ENCODE measurements at regions not wholly inside any gene's neighbourhood (a gene's known extent, or its start where the extent isn't known, plus 50 kb on each side); places are given as distances from the start of the nearest gene placed in this dataset.

DNA sequence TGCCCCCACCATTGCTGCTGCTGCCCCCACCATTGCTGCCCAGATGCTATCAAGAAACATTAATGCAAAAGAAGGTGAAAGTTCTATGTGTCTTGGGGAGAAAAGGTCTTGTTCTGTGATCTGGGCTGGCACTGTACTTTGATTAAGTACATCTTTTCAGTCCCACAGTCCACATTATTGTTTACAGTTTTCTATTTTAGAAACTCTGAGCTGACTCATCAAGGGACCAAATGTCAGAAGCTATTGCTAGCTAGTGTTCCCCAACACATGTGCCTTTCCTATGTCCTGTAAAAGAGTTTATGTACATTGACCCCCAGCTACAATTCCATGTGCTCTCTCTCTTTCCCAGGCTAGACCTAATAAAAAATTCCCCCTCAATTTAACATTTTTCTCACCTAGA lies 264.7 kb upstream of the NECTIN3 start:
- TF ChIP-seq POLR2A (IDR thresholded peaks at IDR 0.05; ENCODE audit: low read depth, low read length) (no peak), SP1 (IDR thresholded peaks at IDR 0.05; ENCODE audit: low read depth, low read length) (no peak), ASH2L (IDR thresholded peaks at IDR 0.05; ENCODE audit: borderline replicate concordance, low read depth) (no peak), STAT3 (IDR thresholded peaks at IDR 0.05; ENCODE audit: low read depth, low read length) (no peak), ZBED1 (IDR thresholded peaks at IDR 0.05; ENCODE audit: borderline replicate concordance) (no peak), EZH2 (IDR thresholded peaks at IDR 0.05; ENCODE audit: borderline replicate concordance, control insufficient read depth, low read depth, low read length) (no peak)

Data from GM12878 (cell line).